ENCODE measurements at regions not wholly inside any gene's neighbourhood (a gene's known extent, or its start where the extent isn't known, plus 50 kb on each side); places are given as distances from the start of the nearest gene placed in this dataset.

- peaks cover 0 to 7% of the 10 kb centered on the region in 2 donors for H3K36me3 Mint-ChIP-seq
- peaks cover 2 to 5% of the 10 kb centered on the region in 2 donors for H3K9me3 Mint-ChIP-seq
- ATAC-seq (replicated peaks), result no peak
- no peak for DNase-seq
- H3K27me3 Mint-ChIP-seq, result peaks cover 6 to 13% of the 10 kb centered on the region in 2 donors
- no peak overlapping the region for H3K4me3 Mint-ChIP-seq
- no peak overlapping the region for H3K27ac Mint-ChIP-seq
- H3K4me1 Mint-ChIP-seq, result peaks cover 7 to 16% of the 10 kb centered on the region in 2 donors
These were observed 231.2 kb upstream of the TPRG1 start for GRCh38 chr3:188940573-188940932.

GRCh38 chr3:188941103-188941502 is 230.7 kb upstream of the TPRG1 start:
- ATAC-seq (replicated peaks) (peak; percentile 100), DNase-seq (peak; percentile 50)
- Mint-ChIP-seq H3K9me3 (peaks cover 2 to 5% of the 10 kb centered on the region in 2 donors), H3K27ac (no peak overlapping the region), H3K4me1 (peaks cover 7 to 16% of the 10 kb centered on the region in 2 donors), H3K27me3 (peaks cover 7 to 13% of the 10 kb centered on the region in 2 donors), H3K4me3 (no peak overlapping the region), H3K36me3 (peaks cover 0 to 7% of the 10 kb centered on the region in 2 donors)

- no peak overlapping the region for H3K27ac Mint-ChIP-seq
- DNase-seq (no peak), ATAC-seq (replicated peaks) (no peak)
- H3K4me1 Mint-ChIP-seq, result peaks cover 10 to 18% of the 10 kb centered on the region in 2 donors
- peaks cover 10 to 13% of the 10 kb centered on the region in 2 donors for H3K27me3 Mint-ChIP-seq
- peaks cover 0 to 7% of the 10 kb centered on the region in 2 donors for H3K36me3 Mint-ChIP-seq
- H3K4me3 Mint-ChIP-seq, result no peak overlapping the region
- peaks cover 2 to 5% of the 10 kb centered on the region in 2 donors for H3K9me3 Mint-ChIP-seq
These were observed 229.6 kb upstream of the TPRG1 start for GRCh38 chr3:188942191-188942590.

- peaks cover 0 to 7% of the 10 kb centered on the region in 2 donors for H3K36me3 Mint-ChIP-seq
- no peak overlapping the region for H3K4me3 Mint-ChIP-seq
- no peak overlapping the region for H3K27ac Mint-ChIP-seq
- DNase-seq (no peak), ATAC-seq (replicated peaks) (no peak)
- peaks cover 14 to 32% of the 10 kb centered on the region in 2 donors for H3K4me1 Mint-ChIP-seq
- H3K9me3 Mint-ChIP-seq, result peaks cover 0 to 5% of the 10 kb centered on the region in 2 donors
- H3K27me3 Mint-ChIP-seq, result peaks cover 10 to 13% of the 10 kb centered on the region in 2 donors
These were observed 228.2 kb upstream of the TPRG1 start for GRCh38 chr3:188943591-188943990.

- Mint-ChIP-seq H3K27me3 (peaks cover 10 to 13% of the 10 kb centered on the region in 2 donors), H3K36me3 (peaks cover 0 to 7% of the 10 kb centered on the region in 2 donors)
- no peak for ATAC-seq (replicated peaks)
These were observed 227.7 kb upstream of the TPRG1 start for GRCh38 chr3:188944108-188944507.

DNA sequence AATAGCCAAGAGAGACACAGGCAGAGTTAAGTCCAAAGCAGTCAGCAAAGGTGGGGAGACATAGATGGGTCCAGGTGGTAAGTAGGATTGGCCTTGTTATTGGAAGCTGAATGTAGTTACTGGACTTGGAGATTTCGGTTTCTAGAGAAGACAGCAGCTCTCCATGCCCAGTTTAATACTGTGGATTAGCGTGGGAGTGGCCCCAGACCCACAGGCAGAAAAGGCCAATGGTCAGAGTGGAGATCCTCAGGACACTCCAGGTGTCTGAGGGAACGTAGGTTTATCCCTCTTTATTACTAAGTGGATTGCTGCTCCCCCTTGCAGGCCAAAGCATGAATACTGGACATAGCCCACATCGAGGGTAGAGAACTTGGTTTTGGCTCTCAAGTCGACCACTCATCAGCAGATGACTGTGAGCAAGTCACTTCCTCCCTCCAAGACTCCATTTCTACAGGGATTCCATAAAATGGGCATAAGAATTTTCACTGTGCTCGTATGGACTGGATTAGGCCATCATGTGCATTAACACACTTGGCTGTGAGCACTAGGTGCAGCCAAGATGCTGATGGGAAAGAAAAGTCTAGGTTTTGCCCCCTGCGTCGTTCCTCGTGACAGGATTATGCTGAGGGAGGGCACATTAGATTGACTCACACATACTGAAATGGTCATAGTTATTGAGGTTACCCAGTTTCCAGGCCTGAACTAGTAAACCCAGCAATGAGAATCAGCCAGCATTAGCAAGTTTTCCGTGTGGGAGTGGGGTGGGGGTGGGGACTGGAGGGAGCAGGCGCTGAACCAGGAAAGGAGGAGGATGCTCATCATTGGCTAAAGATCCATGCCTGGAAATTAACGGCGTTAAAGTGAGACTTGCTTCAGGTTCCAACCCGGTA is 225.2 kb upstream of the TPRG1 start:
- ATAC-seq (replicated peaks) (no peak), DNase-seq (no peak)
- Mint-ChIP-seq H3K9me3 (peaks cover 1 to 5% of the 10 kb centered on the region in 2 donors), H3K27me3 (peaks cover 10 to 13% of the 10 kb centered on the region in 2 donors), H3K36me3 (peaks cover 0 to 7% of the 10 kb centered on the region in 2 donors), H3K27ac (peak overlapping the region; percentile 40), H3K4me3 (peak overlapping the region; percentile 68 to 77), H3K4me1 (peaks cover 25 to 46% of the 10 kb centered on the region in 2 donors)

More at GRCh38 chr3:188944108-188944507, 227.7 kb upstream of the TPRG1 start:
- Mint-ChIP-seq H3K4me3 (no peak overlapping the region), H3K27ac (no peak overlapping the region), H3K4me1 (peaks cover 19 to 37% of the 10 kb centered on the region in 2 donors), H3K9me3 (peaks cover 0 to 5% of the 10 kb centered on the region in 2 donors)
- no peak for DNase-seq

GRCh38 chr3:188947401-188948280 is 224.1 kb upstream of the TPRG1 start:
- peaks cover 10 to 13% of the 10 kb centered on the region in 2 donors for H3K27me3 Mint-ChIP-seq
- DNase-seq (peak; percentile 31), ATAC-seq (replicated peaks) (peak; percentile 35 to 48)
- H3K9me3 Mint-ChIP-seq, result peaks cover 1 to 5% of the 10 kb centered on the region in 2 donors
- peak overlapping the region; percentile 40 for H3K27ac Mint-ChIP-seq
- H3K36me3 Mint-ChIP-seq, result peaks cover 0 to 7% of the 10 kb centered on the region in 2 donors
- peak overlapping the region; percentile 68 to 77 for H3K4me3 Mint-ChIP-seq
- peaks cover 28 to 50% of the 10 kb centered on the region in 2 donors for H3K4me1 Mint-ChIP-seq

DNA sequence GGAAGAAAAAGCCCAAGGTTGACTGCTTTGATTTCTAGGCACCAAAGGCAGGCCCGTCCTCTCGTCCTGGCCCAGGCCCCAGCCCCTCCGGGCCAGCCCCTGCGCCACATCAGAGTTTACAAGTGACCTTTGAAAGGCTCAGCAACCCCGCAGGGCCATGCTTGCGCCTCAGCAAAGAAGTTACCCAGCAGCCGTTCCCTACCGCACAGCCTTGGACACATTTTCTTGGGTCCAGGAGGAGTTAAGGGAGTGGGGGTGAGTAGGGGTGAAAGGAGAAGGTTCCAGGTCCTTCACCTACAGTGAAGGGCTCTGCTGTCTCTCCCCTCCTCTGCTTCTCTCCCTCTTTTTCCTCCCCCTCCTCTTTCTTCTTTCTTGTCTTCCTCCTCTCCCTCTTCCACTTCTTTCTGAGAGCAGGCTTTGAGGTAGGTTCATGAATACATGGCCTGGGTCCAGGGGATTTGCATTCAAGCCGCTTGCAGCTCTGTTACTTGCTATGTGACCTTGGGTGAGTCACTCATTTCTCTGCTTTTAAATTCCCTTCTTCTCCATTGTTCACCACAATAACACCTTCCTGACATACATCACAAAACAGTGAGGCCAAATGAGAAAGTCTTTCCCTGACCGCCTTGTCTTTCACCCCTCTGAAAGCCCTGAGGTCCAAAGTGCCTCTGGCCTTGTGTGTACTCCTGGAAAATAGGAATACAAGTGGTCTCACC is 223.3 kb upstream of the TPRG1 start:
- peaks cover 0 to 7% of the 10 kb centered on the region in 2 donors for H3K36me3 Mint-ChIP-seq
- peak overlapping the region; percentile 59 to 64 for H3K4me3 Mint-ChIP-seq
- H3K27ac Mint-ChIP-seq, result peak overlapping the region; percentile 89
- H3K9me3 Mint-ChIP-seq, result peaks cover 0 to 1% of the 10 kb centered on the region in 2 donors
- peaks cover 30 to 50% of the 10 kb centered on the region in 2 donors for H3K4me1 Mint-ChIP-seq
- H3K27me3 Mint-ChIP-seq, result peaks cover 10 to 13% of the 10 kb centered on the region in 2 donors
- peak; percentile 23 for DNase-seq
- ATAC-seq (replicated peaks), result peak; percentile 73 to 74

GRCh38 chr3:188948997-188949389 is 222.8 kb upstream of the TPRG1 start:
- DNase-seq (peak; percentile 59), ATAC-seq (replicated peaks) (peak; percentile 86 to 88)
- Mint-ChIP-seq H3K4me1 (peaks cover 30 to 50% of the 10 kb centered on the region in 2 donors), H3K9me3 (peaks cover 0 to 1% of the 10 kb centered on the region in 2 donors), H3K4me3 (peak overlapping the region; percentile 59 to 64), H3K27ac (peak overlapping the region; percentile 89), H3K36me3 (peaks cover 0 to 7% of the 10 kb centered on the region in 2 donors), H3K27me3 (peaks cover 10 to 13% of the 10 kb centered on the region in 2 donors)

GRCh38 chr3:188949456-188949855 is 222.3 kb upstream of the TPRG1 start:
- Mint-ChIP-seq H3K27ac (peak overlapping the region; percentile 89), H3K4me1 (peaks cover 30 to 54% of the 10 kb centered on the region in 2 donors), H3K27me3 (peaks cover 10% of the 10 kb centered on the region in 2 donors), H3K36me3 (peaks cover 0 to 5% of the 10 kb centered on the region in 2 donors), H3K9me3 (peaks cover 0 to 1% of the 10 kb centered on the region in 2 donors), H3K4me3 (peak overlapping the region in 1 of 2 donors; percentile 11)
- no peak for DNase-seq
- no peak for ATAC-seq (replicated peaks)

- H3K4me1 Mint-ChIP-seq, result peaks cover 30 to 58% of the 10 kb centered on the region in 2 donors
- H3K4me3 Mint-ChIP-seq, result no peak overlapping the region
- H3K27ac Mint-ChIP-seq, result no peak overlapping the region
- H3K36me3 Mint-ChIP-seq, result peaks cover 0 to 2% of the 10 kb centered on the region in 2 donors
- no peak for ATAC-seq (replicated peaks)
- no peak for DNase-seq
- peaks cover 5 to 8% of the 10 kb centered on the region in 2 donors for H3K27me3 Mint-ChIP-seq
- peaks cover 0 to 1% of the 10 kb centered on the region in 2 donors for H3K9me3 Mint-ChIP-seq
These were observed 221.8 kb upstream of the TPRG1 start for GRCh38 chr3:188949996-188950395.

- Mint-ChIP-seq H3K4me1 (peaks cover 30 to 58% of the 10 kb centered on the region in 2 donors), H3K4me3 (peak overlapping the region in 1 of 2 donors; percentile 21), H3K9me3 (peaks cover 0 to 1% of the 10 kb centered on the region in 2 donors), H3K27ac (peak overlapping the region; percentile 47), H3K27me3 (peaks cover 0 to 4% of the 10 kb centered on the region in 2 donors), H3K36me3 (no peaks in the 10 kb centered on the region)
- ATAC-seq (replicated peaks) (peak; percentile 52 to 66), DNase-seq (peak; percentile 33)
These were observed 220.8 kb upstream of the TPRG1 start for GRCh38 chr3:188950832-188951489.

- H3K27me3 Mint-ChIP-seq, result no peaks in the 10 kb centered on the region
- H3K4me3 Mint-ChIP-seq, result no peak overlapping the region
- no peak for DNase-seq
- no peak for ATAC-seq (replicated peaks)
- peaks cover 0 to 1% of the 10 kb centered on the region in 2 donors for H3K9me3 Mint-ChIP-seq
- no peaks in the 10 kb centered on the region for H3K36me3 Mint-ChIP-seq
- H3K4me1 Mint-ChIP-seq, result peaks cover 29 to 58% of the 10 kb centered on the region in 2 donors
- no peak overlapping the region for H3K27ac Mint-ChIP-seq
These were observed 220.0 kb upstream of the TPRG1 start for GRCh38 chr3:188951734-188952133.

All from stimulated activated naive B cell treated with anti-CD40 and anti-IgM and Interleukin-4, amounts not matched to agents 10 μg/mL and 1 μg/mL and 100 μg/mL, for 72 hours (primary cell).